Chondrocyte (in vitro differentiated cells): ENCODE measurements at regions not wholly inside any gene's neighbourhood (a gene's known extent, or its start where the extent isn't known, plus 50 kb on each side); places are given as distances from the start of the nearest gene placed in this dataset.

Experiments
- DNase-seq: peaks from one replicate; pipeline ENCODE4 v3.0.0; 2021; ENCODE audit warnings: mixed read lengths, low spot score
- H3K27ac Mint-ChIP-seq: one replicate; pipeline ENCODE4 v1.8.0; 2021; ENCODE audit warnings: mild to moderate bottlenecking, moderate library complexity, mixed read lengths; ENCODE audit not compliant: unreplicated experiment
- H3K27me3 Mint-ChIP-seq: 2 replicates; pipeline ENCODE4 v1.8.0; 2021; ENCODE audit warnings: low read depth, mixed read lengths
- H3K36me3 Mint-ChIP-seq: 2 replicates; pipeline ENCODE4 v1.8.0; 2021; ENCODE audit warnings: low read depth, mixed read lengths
- H3K4me1 Mint-ChIP-seq: 2 replicates; pipeline ENCODE4 v1.8.0; 2021; ENCODE audit warnings: low read depth, mild to moderate bottlenecking, mixed read lengths
- H3K4me3 Mint-ChIP-seq: one replicate; pipeline ENCODE4 v1.8.0; 2021; ENCODE audit warnings: mild to moderate bottlenecking, moderate library complexity, mixed read lengths; ENCODE audit not compliant: unreplicated experiment
- H3K9me3 Mint-ChIP-seq: 2 replicates; pipeline ENCODE4 v1.8.0; 2021; ENCODE audit warnings: low read depth, mixed read lengths
- CTCF ChIP-seq: fragments of 200-600 bp; sonication (generic); IDR thresholded peaks from 2 replicates; pipeline ENCODE4 v1.5.0; 2021; ENCODE audit warnings: antibody characterized with exemption, mild to moderate bottlenecking, moderate library complexity

- Mint-ChIP-seq H3K4me1 (no peaks in the 10 kb centered on the region), H3K4me3 (no peak overlapping the region), H3K27ac (no peak overlapping the region), H3K36me3 (no peaks in the 10 kb centered on the region), H3K9me3 (no peaks in the 10 kb centered on the region), H3K27me3 (peaks cover 31% of the 10 kb centered on the region)
- no peak for TF ChIP-seq CTCF
- DNase-seq: no peak
These were observed 60.5 kb upstream of the PRKCQ start for GRCh38 chr10:6640433-6641040.

GRCh38 chr10:6637053-6637452, 57.0 kb upstream of the PRKCQ start:
- Mint-ChIP-seq H3K4me1 (no peaks in the 10 kb centered on the region), H3K27ac (no peak overlapping the region), H3K27me3 (peaks cover 38% of the 10 kb centered on the region), H3K36me3 (no peaks in the 10 kb centered on the region), H3K9me3 (no peaks in the 10 kb centered on the region), H3K4me3 (no peak overlapping the region)
- TF ChIP-seq CTCF: no peak
- no peak for DNase-seq

DNA sequence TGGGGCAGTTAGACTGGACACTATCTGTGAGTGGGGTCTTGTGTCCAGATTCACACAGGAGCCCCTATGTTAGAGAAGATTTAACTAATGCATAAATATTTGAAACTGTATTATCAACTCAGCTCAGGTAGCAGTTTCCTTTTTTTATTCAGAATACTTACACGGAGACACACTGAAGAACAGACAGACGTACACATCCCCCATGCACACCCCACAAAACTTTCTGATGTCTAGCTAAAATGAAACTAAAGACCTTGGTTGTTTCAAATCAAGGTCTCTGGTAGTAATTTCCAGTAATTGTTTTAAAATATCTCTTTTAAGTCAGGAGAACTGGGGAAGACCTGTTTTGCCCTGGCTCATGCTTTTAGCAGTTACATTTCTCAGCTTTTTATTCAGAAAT, 55.7 kb upstream of the PRKCQ start:
- DNase-seq: no peak
- Mint-ChIP-seq H3K9me3 (no peaks in the 10 kb centered on the region), H3K36me3 (no peaks in the 10 kb centered on the region), H3K27ac (no peak overlapping the region), H3K27me3 (peaks cover 38% of the 10 kb centered on the region), H3K4me1 (no peaks in the 10 kb centered on the region), H3K4me3 (no peak overlapping the region)
- TF ChIP-seq CTCF: no peak
